GM12891 (cell line): ENCODE measurements at regions not wholly inside any gene's neighbourhood (a gene's known extent, or its start where the extent isn't known, plus 50 kb on each side); places are given as distances from the start of the nearest gene placed in this dataset.

Source experiments
- PAX5 ChIP-seq: IDR thresholded peaks from 2 replicates; pipeline ENCODE4 v1.6.1; 2011; ENCODE audit warnings: low read length, moderate library complexity, mild to moderate bottlenecking; ENCODE audit not compliant: insufficient read depth, severe bottlenecking
- POLR2A ChIP-seq: IDR thresholded peaks from 2 replicates; pipeline ENCODE4 v1.6.1; 2011; ENCODE audit warnings: low read depth, low read length, control low read depth
- POLR2AphosphoS5 ChIP-seq: IDR thresholded peaks from 2 replicates; pipeline ENCODE4 v1.6.1; 2011; ENCODE audit warnings: low read depth, low read length, control low read depth
- POU2F2 ChIP-seq: IDR thresholded peaks from 2 replicates; pipeline ENCODE4 v1.6.1; 2011; ENCODE audit warnings: low read depth, mild to moderate bottlenecking, control low read depth, low read length, moderate library complexity
- SPI1 ChIP-seq: IDR thresholded peaks from 2 replicates; pipeline ENCODE4 v1.6.1; 2011; ENCODE audit warnings: low read depth, low read length, control low read depth
- TAF1 ChIP-seq: IDR thresholded peaks from 2 replicates; pipeline ENCODE4 v1.6.1; 2011; ENCODE audit warnings: low read depth, low read length, control low read depth

GRCh38 chr3:31409389-31409788, 123.3 kb upstream of the STT3B start:
- no peak for TF ChIP-seq TAF1
- no peak for TF ChIP-seq POLR2AphosphoS5
- TF ChIP-seq POLR2A = no peak
- TF ChIP-seq POU2F2 = no peak
- TF ChIP-seq PAX5 = no peak
- no peak for TF ChIP-seq SPI1
